Activated CD8-positive, alpha-beta T cell treated with anti-CD3 and anti-CD28 coated beads for 36 hours (primary cell): ENCODE measurements at regions not wholly inside any gene's neighbourhood (a gene's known extent, or its start where the extent isn't known, plus 50 kb on each side); places are given as distances from the start of the nearest gene placed in this dataset.

Experiments used
- ATAC-seq: fragments of 200-7000 bp; cut with Tn5 transposase; one replicate; pipeline ENCODE4 v1.10.0; 2021; ENCODE audit warnings: mild to moderate bottlenecking, moderate library complexity
- CTCF ChIA-PET: fragments of 350-600 bp; sonication (Branson Sonifier 250); formaldehyde crosslinking; loops from one replicate; lab custom pipeline; 2021; ENCODE audit warnings: antibody characterized with exemption; lab: Charles Lee
- POLR2A ChIA-PET: fragments of 350-600 bp; sonication (Branson Sonifier 250); formaldehyde crosslinking; loops from one replicate; lab custom pipeline; 2021; ENCODE audit warnings: antibody characterized with exemption; lab: Charles Lee
- DNase-seq: peaks from one replicate; pipeline ENCODE4 v3.0.0-alpha.2; 2020
- H3K27ac Mint-ChIP-seq: one replicate; pipeline ENCODE4 v1.8.0; 2021; ENCODE audit warnings: mild to moderate bottlenecking, mixed read lengths
- H3K27me3 Mint-ChIP-seq: one replicate; pipeline ENCODE4 v1.8.0; 2021; ENCODE audit warnings: mixed read lengths
- H3K36me3 Mint-ChIP-seq: one replicate; pipeline ENCODE4 v1.8.0; 2021; ENCODE audit warnings: low read depth, mixed read lengths
- H3K4me1 Mint-ChIP-seq: one replicate; pipeline ENCODE4 v1.8.0; 2021; ENCODE audit warnings: low read depth, mixed read lengths
- H3K4me3 Mint-ChIP-seq: one replicate; pipeline ENCODE4 v1.8.0; 2021; ENCODE audit warnings: mild to moderate bottlenecking, moderate library complexity, mixed read lengths
- H3K9me3 Mint-ChIP-seq: one replicate; pipeline ENCODE4 v1.8.0; 2021; ENCODE audit warnings: mixed read lengths
- intact Hi-C: fragments of 100-400 bp; cut with micrococcal nuclease; formaldehyde crosslinking; loops from one replicate; pipeline ENCODE4 v1.10.0; 2022
- TF ChIP-seq, protein P1 (sequence below): fragments of 200-600 bp; IDR thresholded peaks from one replicate; pipeline ENCODE4 v1.8.0; 2022; ENCODE audit warnings: antibody characterized with exemption, mild to moderate bottlenecking

DNA sequence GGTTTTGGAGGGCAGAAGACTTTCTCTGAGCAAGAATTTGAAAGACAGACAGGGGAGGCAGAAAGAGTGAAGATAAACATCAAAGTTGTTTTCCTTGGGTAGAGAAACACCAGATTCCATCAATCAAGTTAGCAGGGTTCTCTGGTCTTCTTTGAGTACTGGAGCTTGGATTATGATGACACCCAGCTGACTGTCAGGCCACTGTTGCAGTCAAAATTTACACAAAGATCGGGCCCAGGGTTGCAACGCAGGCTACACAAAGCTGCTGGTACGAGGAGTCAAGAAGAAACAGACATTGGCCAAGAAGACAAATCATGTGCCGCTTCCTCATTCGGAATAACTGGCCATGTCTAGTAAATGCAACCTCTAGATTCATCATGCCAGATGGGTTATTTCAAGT, 396.2 kb upstream of the XYLT1 start:
- no peak for DNase-seq
- ChIA-PET CTCF (no interaction called here), POLR2A (no interaction called here)
- no peak overlapping the region for H3K4me3 Mint-ChIP-seq
- intact Hi-C loops, result no loop called here
- TF ChIP-seq, protein P1, sequence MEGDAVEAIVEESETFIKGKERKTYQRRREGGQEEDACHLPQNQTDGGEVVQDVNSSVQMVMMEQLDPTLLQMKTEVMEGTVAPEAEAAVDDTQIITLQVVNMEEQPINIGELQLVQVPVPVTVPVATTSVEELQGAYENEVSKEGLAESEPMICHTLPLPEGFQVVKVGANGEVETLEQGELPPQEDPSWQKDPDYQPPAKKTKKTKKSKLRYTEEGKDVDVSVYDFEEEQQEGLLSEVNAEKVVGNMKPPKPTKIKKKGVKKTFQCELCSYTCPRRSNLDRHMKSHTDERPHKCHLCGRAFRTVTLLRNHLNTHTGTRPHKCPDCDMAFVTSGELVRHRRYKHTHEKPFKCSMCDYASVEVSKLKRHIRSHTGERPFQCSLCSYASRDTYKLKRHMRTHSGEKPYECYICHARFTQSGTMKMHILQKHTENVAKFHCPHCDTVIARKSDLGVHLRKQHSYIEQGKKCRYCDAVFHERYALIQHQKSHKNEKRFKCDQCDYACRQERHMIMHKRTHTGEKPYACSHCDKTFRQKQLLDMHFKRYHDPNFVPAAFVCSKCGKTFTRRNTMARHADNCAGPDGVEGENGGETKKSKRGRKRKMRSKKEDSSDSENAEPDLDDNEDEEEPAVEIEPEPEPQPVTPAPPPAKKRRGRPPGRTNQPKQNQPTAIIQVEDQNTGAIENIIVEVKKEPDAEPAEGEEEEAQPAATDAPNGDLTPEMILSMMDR, result no peak
- H3K36me3 Mint-ChIP-seq, result no peaks in the 10 kb centered on the region
- no peaks in the 10 kb centered on the region for H3K4me1 Mint-ChIP-seq
- no peak overlapping the region for H3K27ac Mint-ChIP-seq
- no peak for ATAC-seq
- H3K27me3 Mint-ChIP-seq, result no peaks in the 10 kb centered on the region
- H3K9me3 Mint-ChIP-seq, result no peaks in the 10 kb centered on the region

DNA sequence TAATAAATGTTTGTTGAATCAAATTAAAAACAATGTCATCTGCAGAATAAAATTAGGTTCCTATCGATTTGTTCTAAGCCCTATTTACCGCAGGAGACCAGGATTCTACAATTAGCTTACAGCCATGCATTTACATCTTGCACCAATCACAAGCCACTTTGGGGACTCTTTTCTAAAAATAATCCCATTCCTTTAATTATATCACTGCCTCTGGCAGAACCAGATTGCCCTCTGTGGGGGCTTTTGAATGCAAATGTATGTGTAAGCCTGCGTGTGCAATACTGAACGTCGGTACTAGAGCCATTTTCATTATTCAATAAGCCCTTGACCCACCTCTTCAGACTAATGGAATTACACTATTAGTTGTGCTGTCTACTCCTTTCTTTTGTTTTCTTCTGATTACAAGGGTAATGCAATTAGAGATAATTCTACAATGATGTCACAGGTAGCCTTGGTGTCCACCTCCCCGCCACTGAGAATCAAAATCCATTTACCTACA, 391.3 kb upstream of the XYLT1 start:
- Mint-ChIP-seq H3K36me3 (no peaks in the 10 kb centered on the region), H3K4me3 (no peak overlapping the region), H3K4me1 (no peaks in the 10 kb centered on the region), H3K27ac (no peak overlapping the region), H3K9me3 (no peaks in the 10 kb centered on the region), H3K27me3 (peaks cover 5% of the 10 kb centered on the region)
- POLR2A ChIA-PET, result no interaction called here
- CTCF ChIA-PET, result no interaction called here
- TF ChIP-seq, protein P1, result no peak
- DNase-seq (no peak), ATAC-seq (no peak)
- intact Hi-C loops, result no loop called here

DNA sequence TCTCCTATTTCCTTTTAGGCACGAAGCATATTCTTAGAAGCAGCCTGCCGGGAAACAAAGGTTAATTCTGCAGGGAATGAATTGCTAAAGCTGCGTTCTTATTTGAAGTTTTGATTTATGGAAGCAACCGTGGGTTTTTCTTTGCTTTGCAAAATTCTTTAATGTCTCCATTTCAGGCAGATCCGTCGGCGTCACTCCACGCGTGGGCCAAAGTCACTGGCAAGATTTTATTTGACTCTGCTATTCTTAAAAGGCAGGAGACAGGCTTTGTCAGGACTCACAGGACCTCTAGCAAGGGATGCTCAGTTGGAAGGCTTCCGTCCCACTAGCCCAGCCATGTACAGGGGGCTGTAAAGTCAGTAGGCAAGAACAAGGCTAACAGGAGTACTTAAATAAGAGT, 387.3 kb upstream of the XYLT1 start:
- no peaks in the 10 kb centered on the region for H3K4me1 Mint-ChIP-seq
- no peak overlapping the region for H3K27ac Mint-ChIP-seq
- TF ChIP-seq, protein P1, result no peak
- H3K9me3 Mint-ChIP-seq, result peaks cover 1% of the 10 kb centered on the region
- ATAC-seq, result no peak
- H3K36me3 Mint-ChIP-seq, result no peaks in the 10 kb centered on the region
- intact Hi-C loops, result no loop called here
- no peak overlapping the region for H3K4me3 Mint-ChIP-seq
- ChIA-PET CTCF (no interaction called here), POLR2A (no interaction called here)
- no peak for DNase-seq
- H3K27me3 Mint-ChIP-seq, result peaks cover 7% of the 10 kb centered on the region

DNA sequence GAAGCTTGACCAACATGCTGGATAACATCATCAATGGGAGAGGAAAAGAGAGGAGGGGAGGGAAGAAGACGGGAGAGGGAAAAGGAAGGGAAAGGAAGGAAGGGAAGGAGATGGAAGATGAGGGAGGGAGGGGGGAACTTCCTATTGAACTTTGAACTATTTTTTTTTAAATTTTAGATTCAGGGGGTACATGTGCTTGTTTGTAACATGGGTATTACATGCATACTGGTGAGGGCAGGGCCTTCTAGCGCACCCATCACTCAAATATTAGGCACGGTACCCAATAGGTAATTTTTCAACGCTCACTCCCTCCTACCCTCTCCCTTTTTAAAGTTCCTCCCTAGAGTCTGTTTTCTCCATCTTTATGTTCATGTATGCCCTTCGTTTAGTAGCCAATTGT, 383.2 kb upstream of the XYLT1 start:
- no peak for DNase-seq
- TF ChIP-seq, protein P1, result no peak
- Mint-ChIP-seq H3K9me3 (peaks cover 1% of the 10 kb centered on the region), H3K4me1 (no peaks in the 10 kb centered on the region), H3K4me3 (no peak overlapping the region), H3K36me3 (no peaks in the 10 kb centered on the region), H3K27ac (no peak overlapping the region), H3K27me3 (peaks cover 4% of the 10 kb centered on the region)
- ChIA-PET POLR2A (no interaction called here), CTCF (no interaction called here)
- intact Hi-C loops, result no loop called here
- no peak for ATAC-seq

DNA sequence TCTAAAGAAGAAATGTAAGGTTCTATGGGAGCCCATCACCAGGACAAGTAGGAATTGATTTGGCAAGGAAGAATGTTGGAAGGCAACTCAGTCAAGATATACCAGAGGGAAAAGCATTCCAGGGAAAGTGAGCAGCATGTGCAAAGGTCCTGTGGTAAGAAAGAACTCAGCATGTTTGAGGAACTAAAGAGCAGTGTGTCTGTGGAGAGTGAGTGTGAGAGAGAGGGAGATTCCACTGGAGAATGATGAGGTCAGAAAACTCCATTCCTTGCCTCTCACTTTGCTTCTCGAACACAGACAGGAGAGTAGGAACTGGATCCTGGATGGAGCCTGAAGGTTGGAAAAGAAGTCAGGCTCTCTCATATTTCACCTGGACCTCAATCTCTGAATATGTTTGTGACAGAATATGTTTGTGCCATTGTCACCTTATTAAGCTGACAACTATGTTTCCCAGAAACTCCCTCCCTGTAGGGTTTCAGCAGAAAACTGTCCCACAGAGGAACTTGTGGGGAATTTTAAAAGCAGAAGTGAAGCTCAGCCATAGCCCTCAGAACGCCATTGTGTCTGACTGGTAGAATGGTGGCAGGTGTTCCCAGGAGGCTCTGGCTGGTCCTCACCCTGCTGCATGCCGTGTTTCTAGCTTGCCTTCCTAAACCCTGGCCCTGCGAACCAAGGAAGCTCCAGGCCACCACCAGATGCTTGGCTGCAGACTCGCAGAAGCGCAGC, 382.4 kb upstream of the XYLT1 start:
- peaks cover 1% of the 10 kb centered on the region for H3K9me3 Mint-ChIP-seq
- CTCF ChIA-PET, result no interaction called here

More for the DNA sequence above, 382.4 kb upstream of the XYLT1 start:
- Mint-ChIP-seq H3K36me3 (no peaks in the 10 kb centered on the region), H3K4me1 (no peaks in the 10 kb centered on the region), H3K27me3 (peaks cover 4% of the 10 kb centered on the region), H3K4me3 (no peak overlapping the region), H3K27ac (no peak overlapping the region)
- POLR2A ChIA-PET, result no interaction called here
- TF ChIP-seq, protein P1, result no peak
- intact Hi-C loops, result no loop called here
- ATAC-seq (no peak), DNase-seq (no peak)
